ENCODE measurements at regions not wholly inside any gene's neighbourhood (a gene's known extent, or its start where the extent isn't known, plus 50 kb on each side); places are given as distances from the start of the nearest gene placed in this dataset.

DNA sequence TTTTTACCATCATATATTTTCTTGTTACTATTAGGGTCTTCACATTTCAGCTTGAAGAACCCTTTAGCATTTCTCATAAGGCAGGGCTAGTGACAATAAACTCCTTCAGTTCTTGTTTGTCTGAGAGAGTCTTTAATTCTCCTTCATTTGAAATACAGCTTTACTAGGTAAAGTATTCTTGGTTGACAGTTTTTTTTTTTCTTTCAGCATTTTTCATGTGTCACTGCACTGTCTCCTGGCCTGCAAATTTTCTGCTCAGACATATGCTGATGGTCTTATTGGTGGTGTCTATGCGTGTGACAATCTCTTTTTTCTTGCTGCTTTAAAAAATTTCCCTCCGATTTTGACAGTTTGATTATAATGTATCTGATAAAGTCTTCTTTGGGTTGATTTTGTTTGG lies 399.9 kb downstream of the SH3GL2 start:
- no peak for DNase-seq

DNA sequence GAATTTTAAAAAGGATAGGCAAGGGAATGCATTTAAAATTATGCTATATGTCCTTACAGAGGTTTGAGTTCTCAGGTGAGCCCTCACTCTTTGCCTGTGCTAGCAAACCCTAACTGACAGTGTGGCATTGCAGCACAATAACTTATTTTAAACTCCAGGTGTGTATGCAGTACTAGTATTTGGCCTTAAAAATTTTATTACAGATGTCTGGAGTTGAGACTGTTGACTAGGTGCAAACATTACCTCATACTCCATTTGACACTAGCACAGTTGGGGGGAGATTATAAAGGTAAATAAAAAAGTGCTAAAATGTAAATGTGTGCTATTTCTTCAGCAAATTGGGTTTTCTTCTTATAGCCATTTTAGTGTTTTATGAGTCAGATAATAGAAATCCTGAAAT lies 407.7 kb downstream of the SH3GL2 start:
- DNase-seq, result no peak

DNA sequence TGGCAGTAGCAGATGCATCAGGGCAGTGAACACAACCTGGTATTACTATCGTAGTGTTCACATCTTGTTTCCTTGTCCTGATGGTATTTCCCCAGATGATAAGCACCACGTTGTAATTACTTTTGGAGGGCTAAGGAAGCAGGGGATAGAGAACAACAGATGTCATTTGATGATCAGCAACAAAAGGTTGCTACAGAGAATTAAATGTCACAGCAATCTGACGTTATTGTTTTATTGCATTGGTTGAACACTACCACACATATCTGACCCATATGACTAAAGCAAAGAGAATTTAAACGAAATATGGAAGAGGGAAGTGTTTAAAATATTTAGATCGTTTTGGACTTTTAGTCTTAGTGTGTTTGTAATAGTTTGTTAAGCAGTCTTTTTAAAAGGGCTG lies 408.3 kb downstream of the SH3GL2 start:
- no peak for DNase-seq

DNA sequence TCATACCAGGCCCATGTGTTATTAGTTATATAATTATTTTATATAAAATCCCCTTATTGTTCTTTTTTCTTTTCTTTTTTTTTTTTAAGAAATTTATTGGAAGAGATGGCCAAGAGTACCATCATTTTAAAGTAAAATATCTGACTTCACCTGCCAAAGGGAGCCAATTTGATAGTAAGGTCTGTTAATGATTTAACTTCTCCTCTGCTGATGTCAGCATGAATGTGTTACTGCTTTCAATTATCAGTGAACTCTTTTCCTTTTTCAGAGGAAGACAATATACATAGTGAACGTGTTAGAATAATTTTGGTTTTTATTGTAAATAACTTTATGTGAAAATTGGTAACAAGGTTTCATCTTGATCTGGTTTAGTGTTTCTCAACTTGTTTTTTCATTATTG lies 409.6 kb downstream of the SH3GL2 start:
- no peak for DNase-seq

DNA sequence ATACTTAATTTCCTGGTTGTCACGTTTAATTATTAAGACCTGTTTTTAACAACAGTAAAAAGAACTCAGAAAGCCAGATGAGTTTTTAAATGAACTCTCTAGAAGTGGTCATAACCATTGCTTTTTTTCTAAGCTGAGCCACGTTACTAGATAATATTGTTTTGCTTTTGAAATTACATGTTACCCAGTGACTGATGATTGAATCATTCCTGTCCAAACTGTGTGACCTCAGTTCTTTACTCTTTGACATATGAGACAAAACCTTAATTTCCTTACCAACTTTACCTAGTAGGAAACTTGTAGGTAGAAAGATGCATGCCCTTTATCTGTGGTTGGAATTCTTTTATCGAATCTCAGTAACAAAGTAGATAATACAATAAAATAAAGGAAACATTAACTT lies 411.7 kb downstream of the SH3GL2 start:
- no peak for DNase-seq

DNA sequence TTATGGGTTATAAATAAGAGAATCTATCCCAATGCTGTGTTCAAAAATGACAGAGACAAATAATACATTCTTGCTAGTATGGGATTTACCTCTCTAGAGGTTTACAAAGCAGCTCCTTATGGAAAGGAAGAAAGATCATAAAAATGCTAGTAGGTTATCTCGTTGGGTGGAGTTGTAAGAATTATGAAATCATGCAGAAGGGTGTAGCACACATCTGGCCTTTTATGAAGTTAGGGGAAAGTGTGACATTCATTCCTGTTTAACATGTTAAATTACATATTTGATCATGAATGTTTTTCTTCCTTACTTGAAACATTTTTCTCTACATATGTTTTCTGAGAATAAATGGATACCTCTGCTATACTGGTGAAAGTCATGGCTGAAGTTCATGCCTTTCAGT lies 414.2 kb downstream of the SH3GL2 start:
- DNase-seq, result no peak

DNA sequence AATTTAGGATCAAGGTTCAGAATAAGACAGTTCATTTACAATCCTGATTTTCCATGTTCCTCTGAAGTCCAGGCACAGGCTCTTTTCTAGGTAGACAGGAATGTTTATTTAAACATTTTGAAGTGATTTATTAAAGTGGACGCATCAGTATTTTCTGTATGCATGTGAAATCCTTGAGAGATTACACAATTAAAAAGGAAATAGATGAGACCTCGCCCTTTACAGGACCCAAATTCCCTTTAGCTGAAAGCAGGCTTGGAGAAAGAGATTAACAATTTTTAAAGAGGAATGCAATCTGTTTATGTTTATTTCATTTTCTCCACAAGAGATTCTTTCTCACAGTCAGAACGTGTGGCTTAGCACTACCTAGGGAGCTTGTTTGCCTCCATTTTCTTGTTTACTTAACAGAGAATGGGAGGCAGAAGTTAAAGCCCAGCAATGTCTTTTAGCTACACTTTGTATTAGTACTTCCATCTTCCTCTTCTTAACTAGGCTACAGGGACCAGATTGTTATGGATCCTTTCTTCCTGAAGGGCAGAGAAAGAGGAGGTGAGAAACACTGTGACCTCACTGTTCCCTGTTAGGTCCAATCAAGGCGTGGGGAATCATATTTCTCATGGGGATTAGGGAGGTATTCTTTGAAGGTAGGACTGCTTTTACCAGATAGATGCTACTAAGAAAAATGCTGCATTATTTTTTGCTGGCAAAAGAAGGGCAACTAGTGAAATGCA lies 416.0 kb downstream of the SH3GL2 start:
- no peak for DNase-seq

DNA sequence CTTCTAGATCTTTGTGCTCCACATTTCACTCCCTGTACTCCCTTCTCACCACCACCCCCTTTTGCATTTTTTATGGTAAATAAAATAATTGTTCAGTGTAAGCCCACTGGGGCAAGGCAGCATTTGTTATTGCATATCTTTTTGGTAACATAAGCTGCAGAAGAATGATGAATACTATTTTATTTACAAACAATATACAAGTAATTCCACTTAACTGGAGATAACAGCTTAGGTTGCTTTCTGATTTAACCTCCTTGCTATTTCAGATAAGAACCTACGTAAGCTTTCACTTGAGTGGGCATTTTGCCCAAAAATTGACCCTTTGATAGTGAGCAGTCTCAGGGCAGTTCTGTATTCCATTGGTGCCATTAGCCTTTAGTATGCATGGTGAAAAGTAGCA lies 417.9 kb downstream of the SH3GL2 start:
- DNase-seq, result no peak

DNA sequence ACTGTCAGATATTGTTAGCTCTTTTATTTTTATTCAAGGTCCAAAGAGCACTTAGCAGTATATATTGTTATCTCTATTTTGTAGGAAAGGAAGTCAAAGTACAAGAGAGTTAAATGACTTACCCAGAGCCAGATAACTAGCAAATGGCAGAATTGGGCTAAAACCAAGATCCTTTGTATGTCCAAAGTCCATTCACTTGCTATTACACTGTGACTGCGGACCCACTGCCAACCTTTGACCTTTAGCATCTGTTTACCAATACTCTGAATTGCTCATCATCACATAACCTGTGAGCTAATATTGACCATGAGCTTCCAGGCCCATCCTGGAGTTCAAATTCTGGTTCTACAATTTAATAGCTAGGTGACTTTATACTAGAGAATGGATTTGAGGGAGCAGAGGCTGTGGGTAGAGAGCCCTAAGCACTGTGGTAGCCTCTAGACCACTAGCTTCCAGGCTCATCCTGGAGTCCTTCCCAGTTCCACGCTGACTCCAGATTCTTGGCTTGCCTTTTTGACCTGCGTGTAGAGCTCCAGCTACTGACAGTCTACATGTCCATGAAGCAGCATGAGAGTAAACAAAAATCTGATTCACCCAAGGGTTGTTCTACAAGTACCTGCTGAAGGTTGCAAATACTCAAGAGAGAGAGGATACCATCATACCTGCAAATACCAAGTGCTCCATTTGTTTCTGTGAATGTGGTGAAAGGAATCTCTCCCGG lies 424.0 kb downstream of the SH3GL2 start:
- no peak for DNase-seq

DNA sequence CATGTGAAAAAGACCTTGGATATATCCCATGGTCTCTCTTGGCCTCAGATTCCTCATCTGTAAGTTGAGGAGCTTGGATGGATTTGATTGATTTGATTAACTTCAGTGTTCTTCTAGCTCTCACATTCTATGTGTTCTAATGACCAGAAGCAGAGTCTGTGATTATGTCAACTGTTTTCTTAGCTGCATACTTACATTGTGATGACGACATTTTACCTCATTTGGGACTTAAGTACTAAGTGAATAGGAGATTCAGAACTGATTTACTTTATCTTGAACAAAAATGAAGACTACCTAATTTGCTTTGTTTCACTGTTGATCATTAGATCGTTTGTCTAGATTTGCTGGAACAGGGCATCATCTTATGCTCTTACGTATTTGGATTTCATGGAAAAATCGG lies 427.7 kb downstream of the SH3GL2 start:
- no peak for DNase-seq

DNA sequence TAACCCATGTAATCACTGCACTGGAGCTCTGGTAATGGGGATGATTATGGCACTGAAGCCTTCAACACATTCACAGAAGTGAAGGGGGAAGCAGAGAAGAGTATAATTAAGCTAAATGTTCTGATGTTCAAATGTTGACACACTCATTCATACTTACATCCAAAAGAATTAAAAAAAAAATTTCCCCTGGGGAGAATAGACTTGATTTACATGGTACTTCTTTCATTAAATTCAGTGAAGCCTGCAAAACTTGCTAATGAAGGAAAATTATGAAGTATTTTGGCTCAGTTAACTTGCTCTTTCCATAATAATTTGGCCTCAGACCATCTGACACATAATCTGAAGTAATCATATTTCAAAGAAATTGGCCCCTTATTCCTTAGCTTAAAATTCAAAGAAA lies 428.8 kb downstream of the SH3GL2 start:
- no peak for DNase-seq

DNA sequence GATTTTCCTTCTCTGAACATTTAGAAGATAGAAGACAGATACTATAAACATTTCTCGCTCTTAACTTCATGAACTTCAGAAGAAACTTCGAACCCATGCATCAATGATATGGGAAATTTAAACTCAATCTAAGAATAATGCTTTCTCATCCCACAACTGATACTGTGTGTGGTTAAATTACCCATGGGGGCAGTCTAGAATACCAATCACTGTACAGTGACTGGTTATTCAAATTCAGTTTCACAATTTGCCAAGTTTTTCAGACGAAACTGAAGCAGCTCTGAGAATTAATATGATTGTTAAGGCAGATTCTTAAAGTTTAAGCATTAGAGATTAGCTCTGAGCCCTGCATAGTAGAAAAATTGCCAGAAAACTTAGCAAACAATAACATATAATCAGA lies 431.0 kb downstream of the SH3GL2 start:
- DNase-seq, result no peak

DNA sequence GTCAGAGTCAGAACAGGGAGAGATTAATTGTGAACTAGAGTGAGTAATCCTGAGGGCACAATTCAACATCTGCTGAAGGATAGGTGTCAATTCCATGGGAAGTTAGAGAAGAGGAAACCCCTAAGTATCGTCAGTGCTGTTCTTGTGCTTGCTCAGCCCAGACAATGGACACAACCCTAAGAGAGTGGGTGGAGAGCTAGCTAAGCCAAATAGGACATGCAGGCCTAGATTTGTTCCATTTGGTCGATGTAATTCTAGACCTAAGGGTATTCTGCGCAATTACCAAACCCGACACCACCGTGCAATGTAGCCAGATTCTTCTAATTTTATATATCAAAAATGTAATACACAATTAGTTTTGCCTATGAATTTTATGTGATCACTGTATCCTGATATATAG lies 431.6 kb downstream of the SH3GL2 start:
- no peak for DNase-seq

DNA sequence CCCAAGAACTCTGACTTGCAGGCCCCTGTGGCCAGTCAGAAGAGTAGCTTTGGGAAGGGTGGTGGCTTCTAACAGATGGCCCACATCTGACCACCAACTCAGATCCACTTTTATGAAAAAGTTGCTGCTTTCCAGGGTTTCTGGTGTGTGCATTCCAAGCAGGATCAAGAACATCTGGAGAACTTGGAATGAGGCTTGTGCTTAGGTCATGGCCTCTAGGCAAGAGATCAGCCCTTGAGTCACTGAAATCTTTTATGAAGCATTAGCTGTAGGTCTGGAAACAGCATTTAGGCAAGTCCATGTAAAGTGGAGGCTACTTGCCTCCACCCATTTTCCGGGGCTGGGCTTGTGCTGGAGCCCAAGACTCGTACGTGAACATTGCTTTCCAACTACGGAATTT lies 433.3 kb downstream of the SH3GL2 start:
- DNase-seq, result no peak

DNA sequence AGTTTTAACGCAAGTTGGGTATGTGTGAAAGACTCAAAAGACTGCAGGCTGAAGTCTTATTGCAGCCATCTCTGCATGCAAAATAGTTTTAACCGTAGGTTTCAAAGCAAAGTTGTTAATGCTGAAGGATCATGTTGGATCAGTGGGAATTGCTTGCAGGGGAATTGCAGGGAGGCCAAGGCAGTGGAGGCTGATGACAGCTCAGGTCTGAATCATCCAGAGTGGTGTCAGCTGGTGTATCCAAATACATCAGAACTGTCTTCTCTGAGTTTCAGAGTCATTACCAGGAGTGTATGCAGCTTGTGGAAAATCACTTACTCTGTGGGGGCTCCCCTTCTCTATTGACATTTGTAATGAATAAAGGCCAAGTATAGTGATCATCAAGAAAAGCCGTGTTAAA lies 435.7 kb downstream of the SH3GL2 start:
- no peak for DNase-seq

DNA sequence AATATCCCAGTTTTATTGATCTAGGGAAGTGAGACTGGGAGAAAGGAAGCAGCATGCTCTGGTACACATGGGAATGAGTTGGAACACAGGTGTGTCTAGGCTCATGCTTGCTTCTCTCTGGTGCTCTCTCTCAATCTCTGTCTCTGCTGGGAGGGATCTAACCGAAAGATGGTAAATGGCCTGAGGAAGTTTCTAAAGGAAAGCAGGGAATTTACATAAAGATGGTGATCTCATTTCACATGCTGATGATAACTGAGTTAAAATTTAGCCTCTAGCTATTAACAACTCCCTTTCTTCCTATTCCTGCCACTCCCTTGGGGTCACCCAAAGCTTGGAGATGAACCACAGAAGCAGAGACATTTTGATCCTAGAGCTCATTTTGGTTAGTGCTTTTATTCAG lies 436.2 kb downstream of the SH3GL2 start:
- DNase-seq, result no peak

DNA sequence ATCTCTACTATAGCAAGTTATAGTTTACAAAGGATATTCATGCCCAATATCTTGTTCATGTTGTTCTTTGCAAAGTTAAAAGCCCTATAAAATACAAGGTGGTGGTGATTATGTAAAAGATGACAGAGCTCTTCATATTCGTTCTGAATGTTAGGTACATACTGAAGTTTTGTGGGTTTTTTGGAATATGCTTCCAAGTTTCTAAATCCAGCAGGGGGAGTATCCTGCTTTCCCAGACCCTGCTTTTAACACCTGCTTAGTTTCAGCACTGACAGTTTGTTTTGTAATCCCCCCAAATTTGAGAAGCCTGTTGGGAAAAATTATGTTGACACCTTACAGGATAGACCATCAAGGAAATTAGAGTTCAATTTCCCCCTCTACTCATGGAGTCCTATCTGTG lies 438.3 kb downstream of the SH3GL2 start:
- DNase-seq, result no peak

DNA sequence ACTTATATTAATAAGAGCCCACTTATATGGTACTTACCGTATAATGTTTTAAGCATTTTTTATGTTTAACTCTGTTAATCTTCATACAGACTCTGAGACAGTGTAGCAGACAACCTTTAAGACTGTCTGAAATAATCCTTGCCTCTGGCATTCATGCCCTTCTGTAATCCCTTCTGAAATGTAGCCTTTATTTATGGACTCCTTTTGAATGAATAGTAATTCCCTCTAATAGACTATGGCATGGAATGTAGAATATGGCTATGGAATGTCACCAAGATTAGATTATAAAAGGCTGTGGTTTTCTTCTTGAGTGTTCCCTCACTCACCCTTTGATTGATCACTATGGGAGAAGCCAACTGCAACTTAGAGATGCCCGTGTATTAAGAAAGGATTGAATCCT lies 439.4 kb downstream of the SH3GL2 start:
- no peak for DNase-seq

DNA sequence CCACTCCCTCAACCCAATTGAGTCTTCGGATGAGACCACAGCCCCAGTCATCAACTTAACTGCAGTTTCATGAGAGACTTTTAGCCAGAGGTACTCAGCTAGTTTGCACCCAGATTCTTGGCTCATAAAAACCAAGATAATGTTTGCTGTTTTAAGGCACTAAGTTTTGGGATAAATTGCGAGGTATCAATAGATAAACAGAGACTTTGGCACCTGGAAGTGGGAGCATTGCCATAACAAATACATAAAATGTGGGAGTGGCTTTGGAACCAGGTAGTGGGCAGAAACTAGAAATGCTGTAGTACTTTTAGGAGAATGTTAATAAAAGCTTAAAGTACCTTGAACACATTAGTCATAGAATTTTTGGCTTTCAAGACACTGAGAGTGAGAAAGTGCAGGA lies 439.8 kb downstream of the SH3GL2 start:
- no peak for DNase-seq

DNA sequence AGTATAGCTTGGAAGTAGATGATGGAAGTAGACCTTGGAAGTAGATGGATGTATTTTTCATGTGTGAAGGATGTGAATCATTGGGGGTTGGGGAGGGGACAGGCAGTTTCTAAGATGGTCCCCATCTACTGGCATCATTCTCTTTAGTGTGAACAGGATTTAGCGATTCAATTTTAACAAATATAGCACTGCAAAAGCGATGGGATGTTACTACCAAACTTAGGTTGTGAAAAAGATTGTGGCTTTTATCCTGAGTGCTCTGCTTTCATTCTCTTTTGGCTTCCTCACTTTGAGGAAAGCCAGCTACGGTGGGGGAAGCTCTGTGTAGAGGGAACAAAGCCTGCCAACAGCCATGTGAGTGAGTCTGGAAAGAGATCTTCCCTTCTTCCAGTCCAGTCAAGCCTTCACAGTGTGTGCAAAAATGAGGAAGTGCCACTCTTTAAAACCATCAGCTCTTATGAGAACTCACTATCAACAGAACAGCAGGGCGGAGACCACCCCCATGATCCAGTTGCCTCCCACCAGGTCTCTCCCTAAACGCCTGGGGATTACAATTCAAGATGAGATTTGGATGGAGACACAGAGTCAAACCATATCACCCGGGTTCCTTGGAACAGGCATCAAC lies 441.4 kb downstream of the SH3GL2 start:
- no peak for DNase-seq

DNA sequence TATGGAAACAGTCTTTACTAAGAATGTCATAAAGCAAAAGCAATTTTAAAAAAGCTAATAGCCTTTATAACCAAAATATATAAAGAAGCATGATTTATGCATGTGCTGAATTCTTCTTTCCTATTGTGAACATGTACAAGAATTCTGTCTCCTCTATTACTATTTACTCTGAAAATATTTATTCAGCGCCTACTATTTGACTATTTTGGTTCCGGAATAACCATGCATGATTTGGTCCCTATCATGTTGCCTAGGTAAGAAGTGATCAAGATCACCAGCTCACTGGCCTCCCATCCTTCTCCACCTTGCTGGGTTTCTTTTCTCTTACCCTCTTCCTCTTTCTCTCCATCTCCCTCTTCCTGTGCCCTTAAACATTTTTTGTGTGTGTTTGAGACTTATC lies 443.8 kb downstream of the SH3GL2 start:
- no peak for DNase-seq

DNA sequence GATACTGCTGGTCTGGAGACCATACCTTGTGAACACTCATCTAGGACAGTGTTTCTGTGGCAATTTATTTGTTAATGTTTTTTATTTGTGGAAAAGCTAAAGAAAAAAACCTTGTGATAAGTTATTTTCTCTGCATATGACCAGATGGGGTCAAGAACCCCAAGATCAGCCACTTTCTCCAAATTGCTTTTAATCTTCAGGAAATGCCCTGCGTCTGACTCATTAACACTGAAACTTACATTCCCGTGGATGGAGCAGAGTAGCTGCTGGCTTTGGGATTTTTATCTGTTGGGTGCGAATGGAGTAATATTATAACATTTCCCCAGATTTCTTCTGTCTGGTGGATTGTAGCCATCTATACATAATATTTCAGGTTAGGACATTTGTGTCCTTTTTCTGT lies 444.5 kb downstream of the SH3GL2 start:
- DNase-seq, result no peak

DNA sequence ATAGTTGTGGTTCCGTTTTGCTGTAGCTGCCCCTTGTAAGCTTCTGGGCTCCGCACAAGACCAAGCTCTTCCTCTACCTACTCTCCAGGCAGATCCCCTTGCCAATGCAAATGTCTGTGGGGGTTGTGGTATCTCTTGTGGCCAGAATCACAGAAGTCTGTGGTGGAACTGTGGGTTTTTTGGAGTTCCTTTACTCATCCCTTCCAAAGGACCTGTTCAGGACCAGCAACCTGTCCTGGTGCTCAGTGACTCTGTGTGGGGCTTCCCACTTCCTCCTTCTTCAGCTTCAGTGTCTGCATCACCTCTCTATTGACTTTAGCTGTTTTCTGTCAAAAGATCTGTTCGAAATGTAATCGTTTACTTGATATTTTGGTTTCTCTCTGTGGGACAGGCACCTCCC lies 441.3 kb upstream of the ADAMTSL1 start:
- DNase-seq, result no peak

DNA sequence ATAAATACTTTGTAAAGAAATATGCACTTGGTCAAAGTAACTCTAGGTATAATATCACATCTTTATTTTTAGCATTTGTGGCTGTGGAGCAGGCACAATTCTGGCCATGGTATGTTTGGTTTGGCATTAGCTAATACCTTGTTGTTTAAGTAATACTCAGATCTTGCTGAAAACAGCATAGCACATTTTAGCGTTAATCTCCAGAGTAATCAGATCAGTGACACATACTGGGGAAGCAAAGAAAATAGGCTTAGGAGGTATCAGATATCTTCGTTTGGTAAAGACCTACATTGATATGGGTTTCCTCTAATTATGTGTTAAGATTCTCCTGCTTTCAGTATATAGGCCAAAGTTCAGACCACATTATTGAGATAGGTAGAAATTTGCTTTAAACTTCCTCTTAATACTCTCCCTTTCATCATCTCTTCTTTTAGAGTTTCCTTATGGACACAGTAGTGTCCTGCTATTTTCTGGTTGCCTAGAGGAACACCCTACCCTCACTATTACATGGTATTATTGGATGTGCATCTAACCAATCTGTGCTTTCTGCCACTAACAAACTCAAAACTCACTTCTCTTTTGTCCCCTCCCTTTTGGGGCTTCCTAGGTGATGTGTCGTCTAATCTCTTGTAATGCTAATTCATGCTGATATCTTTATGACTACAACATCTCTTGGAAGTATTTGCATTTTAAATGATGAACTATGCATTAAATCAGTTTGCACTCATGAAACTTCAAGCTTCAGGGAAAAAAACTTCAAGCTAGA lies 437.3 kb upstream of the ADAMTSL1 start:
- no peak for DNase-seq

Measured in SHP77 (cell line).